ENCODE measurements at regions not wholly inside any gene's neighbourhood (a gene's known extent, or its start where the extent isn't known, plus 50 kb on each side); places are given as distances from the start of the nearest gene placed in this dataset.
"Not testable (repeated sequence)": the region's sequence is repeated elsewhere in the genome, so short reads cannot be mapped to it uniquely, and the experiment has no call there.

DNA sequence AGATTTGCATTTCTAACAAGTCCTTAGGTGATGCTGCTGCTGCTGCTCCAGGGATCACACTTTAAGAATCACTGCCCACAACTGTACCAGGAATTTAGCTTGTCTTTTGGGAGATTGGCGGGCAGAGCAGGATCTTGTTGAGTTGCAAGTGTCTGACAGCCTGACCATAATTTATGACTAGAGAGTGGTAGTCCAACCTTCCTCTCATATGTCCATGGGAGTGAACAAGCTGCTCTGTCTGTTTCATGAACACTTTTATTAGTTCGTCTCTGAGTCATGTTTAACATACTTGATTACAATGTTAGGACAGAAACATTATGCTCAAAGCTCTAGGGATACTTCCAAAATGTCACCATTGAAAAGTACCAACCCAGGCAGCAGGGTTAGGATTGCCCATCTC lies 169.6 kb downstream of the TGFB2 start:
- in situ Hi-C loops (cut with HindIII; ENCODE audit: low pct_unique_long_range_greater_than_20kb, low sequenced_read_pairs): no loop called here

DNA sequence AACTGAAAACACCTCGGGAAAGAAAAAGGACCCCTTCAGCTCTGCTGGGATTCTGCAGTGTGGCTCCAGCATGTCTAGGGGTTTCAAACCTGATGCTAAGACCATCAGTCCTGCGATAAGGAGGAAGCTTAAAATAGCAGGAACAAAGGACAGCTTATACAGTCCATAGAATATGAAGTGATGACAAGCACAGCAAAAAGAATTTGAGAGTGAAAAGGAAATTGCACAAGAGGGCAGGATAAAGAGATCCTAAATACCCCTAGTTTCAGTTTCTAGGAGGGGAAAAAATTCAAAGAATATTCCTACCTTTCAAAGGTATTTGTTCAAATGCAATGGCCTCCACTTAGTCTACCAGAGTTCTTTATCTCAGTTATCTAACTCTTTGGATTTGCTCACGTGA lies 171.4 kb downstream of the TGFB2 start:
- TF ChIP-seq JUND (IDR thresholded peaks at IDR 0.05; ENCODE audit: low read depth): no peak
- no peak for DNase-seq (ENCODE audit: low read depth in 1 of 2, low spot score in 1 of 2)
- in situ Hi-C loops (cut with HindIII; ENCODE audit: low pct_unique_long_range_greater_than_20kb, low sequenced_read_pairs): no loop called here

More for the DNA sequence above, 169.6 kb downstream of the TGFB2 start:
- no peak for DNase-seq (ENCODE audit: low read depth in 1 of 2, low spot score in 1 of 2)
- no peak for TF ChIP-seq JUND (IDR thresholded peaks at IDR 0.05; ENCODE audit: low read depth)

GRCh38 chr1:218517459-218517858 lies 172.3 kb downstream of the TGFB2 start:
- in situ Hi-C loops (cut with HindIII; ENCODE audit: low pct_unique_long_range_greater_than_20kb, low sequenced_read_pairs): no loop called here
- no peak for TF ChIP-seq JUND (IDR thresholded peaks at IDR 0.05; ENCODE audit: low read depth)
- no peak for DNase-seq (ENCODE audit: low read depth in 1 of 2, low spot score in 1 of 2)

DNA sequence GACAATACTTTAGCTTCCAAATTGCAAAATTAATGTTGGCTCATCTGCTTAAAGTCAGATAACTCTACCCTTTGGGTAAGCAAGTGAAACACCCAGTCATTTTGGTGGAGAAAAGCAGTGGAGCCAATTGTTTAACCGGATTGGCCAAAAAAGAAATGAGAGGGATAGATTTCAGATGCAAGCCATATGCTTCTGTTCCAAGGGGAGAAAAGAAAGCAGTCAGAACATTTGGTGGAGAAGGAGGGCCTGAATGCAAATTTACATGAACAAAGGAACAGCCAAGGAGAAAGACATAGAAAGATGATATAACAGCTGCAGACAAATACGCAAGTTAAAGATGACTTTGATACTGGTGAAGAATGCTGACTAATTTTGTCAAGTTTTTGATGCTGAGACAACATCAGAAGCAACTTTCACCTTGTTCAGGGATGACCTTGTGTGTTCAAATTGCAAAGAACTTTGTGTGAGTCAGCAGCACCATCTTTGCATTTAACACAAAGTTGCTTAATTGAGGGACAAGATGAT lies 173.1 kb downstream of the TGFB2 start:
- no peak for DNase-seq (ENCODE audit: low read depth in 1 of 2, low spot score in 1 of 2)
- in situ Hi-C loops (cut with HindIII; ENCODE audit: low pct_unique_long_range_greater_than_20kb, low sequenced_read_pairs): no loop called here
- TF ChIP-seq JUND (IDR thresholded peaks at IDR 0.05; ENCODE audit: low read depth): no peak

DNA sequence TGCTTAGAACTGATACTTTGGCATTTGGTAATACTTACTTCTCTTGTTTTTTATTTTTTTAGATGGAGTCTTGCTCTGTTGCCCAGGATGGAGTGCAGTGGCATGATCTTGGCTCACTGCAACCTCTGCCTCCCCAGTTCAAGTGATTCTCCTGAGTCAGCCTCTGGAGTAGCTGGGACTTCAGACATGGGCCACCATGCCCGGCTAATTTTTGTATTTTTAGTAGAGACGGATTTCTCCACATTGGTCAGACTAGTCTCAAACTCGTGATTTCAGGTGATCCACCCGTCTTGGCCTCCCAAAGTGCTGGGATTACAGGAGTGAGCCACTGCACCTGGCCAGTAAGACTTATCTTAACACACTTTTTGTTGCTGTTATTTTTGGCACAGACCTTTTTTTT lies 175.5 kb downstream of the TGFB2 start:
- DNase-seq (ENCODE audit: low read depth in 1 of 2, low spot score in 1 of 2); in situ Hi-C loops (cut with HindIII; ENCODE audit: low pct_unique_long_range_greater_than_20kb, low sequenced_read_pairs): not testable (repeated sequence)

- DNase-seq (ENCODE audit: low read depth in 1 of 2, low spot score in 1 of 2): peak in 1 of 2 experiments; percentile 86
- in situ Hi-C loops (cut with HindIII; ENCODE audit: low pct_unique_long_range_greater_than_20kb, low sequenced_read_pairs): no loop called here
- no peak for TF ChIP-seq JUND (IDR thresholded peaks at IDR 0.05; ENCODE audit: low read depth)
Measured at GRCh38 chr1:218521414-218522169, 176.5 kb downstream of the TGFB2 start.

- no peak for TF ChIP-seq JUND (IDR thresholded peaks at IDR 0.05; ENCODE audit: low read depth)
- in situ Hi-C loops (cut with HindIII; ENCODE audit: low pct_unique_long_range_greater_than_20kb, low sequenced_read_pairs): no loop called here
- DNase-seq (ENCODE audit: low read depth in 1 of 2, low spot score in 1 of 2): no peak
Measured at GRCh38 chr1:218524526-218524925, 179.4 kb downstream of the TGFB2 start.

DNA sequence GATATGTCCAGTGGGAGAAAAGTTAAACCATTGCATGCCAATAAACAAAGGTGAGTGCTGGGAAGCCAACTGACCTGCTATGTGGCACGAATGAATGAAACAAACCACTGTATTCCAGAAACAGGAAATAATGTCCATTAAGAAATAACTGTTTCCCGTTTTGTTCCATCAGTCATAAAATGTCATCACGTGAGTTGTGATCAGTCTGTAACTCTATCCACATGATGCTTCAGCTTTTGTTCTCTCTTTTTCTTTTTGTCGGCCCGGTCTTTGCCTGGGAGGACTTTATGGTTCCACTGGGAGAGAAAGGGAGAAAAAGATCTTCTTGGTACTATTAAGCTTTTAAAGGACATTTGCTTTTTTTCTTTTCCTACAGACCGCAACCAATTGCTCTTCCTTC lies 179.9 kb downstream of the TGFB2 start:
- in situ Hi-C loops (cut with HindIII; ENCODE audit: low pct_unique_long_range_greater_than_20kb, low sequenced_read_pairs): no loop called here
- no peak for DNase-seq (ENCODE audit: low read depth in 1 of 2, low spot score in 1 of 2)
- TF ChIP-seq JUND (IDR thresholded peaks at IDR 0.05; ENCODE audit: low read depth): no peak

- TF ChIP-seq JUND (IDR thresholded peaks at IDR 0.05; ENCODE audit: low read depth): no peak
- DNase-seq (ENCODE audit: low read depth in 1 of 2, low spot score in 1 of 2): no peak
- in situ Hi-C loops (cut with HindIII; ENCODE audit: low pct_unique_long_range_greater_than_20kb, low sequenced_read_pairs): no loop called here
Measured at GRCh38 chr1:218525451-218526197, 180.5 kb downstream of the TGFB2 start.

DNA sequence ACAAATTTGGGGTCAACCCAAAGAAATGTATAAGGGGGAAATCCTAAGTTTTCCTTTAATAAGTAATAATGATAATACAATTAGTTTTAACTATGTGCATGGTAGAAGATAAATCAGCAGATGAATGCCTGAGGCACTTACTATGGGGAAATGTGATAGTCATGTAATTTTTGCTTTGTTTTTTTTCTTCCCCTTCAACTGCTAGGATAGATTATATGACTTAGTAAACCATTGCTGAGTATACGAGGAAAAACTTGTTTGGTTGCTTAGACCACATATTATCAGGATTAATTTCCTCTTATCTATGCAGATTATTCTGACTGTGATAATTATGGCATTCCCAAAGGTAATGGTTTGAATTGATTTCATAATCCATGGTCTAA lies 181.1 kb downstream of the TGFB2 start:
- in situ Hi-C loops (cut with HindIII; ENCODE audit: low pct_unique_long_range_greater_than_20kb, low sequenced_read_pairs): no loop called here

GRCh38 chr1:218527737-218528136 lies 182.6 kb downstream of the TGFB2 start:
- DNase-seq (ENCODE audit: low read depth in 1 of 2, low spot score in 1 of 2): no peak
- in situ Hi-C loops (cut with HindIII; ENCODE audit: low pct_unique_long_range_greater_than_20kb, low sequenced_read_pairs): no loop called here
- no peak for TF ChIP-seq JUND (IDR thresholded peaks at IDR 0.05; ENCODE audit: low read depth)

More for the DNA sequence above, 181.1 kb downstream of the TGFB2 start:
- no peak for DNase-seq (ENCODE audit: low read depth in 1 of 2, low spot score in 1 of 2)
- no peak for TF ChIP-seq JUND (IDR thresholded peaks at IDR 0.05; ENCODE audit: low read depth)

DNA sequence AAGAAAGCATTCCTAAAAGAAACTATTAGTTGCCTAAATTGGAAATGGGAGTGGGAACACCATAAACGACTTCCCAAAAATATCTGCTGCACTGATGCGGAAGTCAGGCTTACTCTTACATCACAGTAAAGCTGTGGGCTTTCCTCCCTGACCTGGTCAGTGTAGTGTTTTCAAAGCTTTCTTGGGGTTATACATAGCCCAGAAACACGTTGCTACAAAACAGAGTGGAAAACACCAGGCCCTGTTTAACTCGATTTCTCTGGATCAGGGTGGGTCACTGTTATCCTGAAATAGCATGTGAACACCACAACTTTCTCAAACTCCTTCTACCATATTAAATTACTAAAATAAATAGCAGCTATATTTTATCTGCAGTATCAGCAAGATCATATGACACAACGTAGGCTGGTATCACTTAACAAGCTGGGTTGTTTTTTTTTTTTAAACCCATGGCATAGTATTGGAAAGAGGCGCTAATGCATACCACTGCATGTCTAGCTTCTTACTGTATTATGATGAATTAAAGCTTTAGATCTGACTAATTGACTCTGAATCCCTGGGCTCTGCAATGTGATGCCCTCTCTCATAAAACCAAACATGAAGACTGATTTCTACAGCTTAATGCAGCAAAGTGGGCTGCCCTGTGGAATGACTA lies 184.6 kb downstream of the TGFB2 start:
- no peak for TF ChIP-seq JUND (IDR thresholded peaks at IDR 0.05; ENCODE audit: low read depth)
- DNase-seq (ENCODE audit: low read depth in 1 of 2, low spot score in 1 of 2): no peak

DNA sequence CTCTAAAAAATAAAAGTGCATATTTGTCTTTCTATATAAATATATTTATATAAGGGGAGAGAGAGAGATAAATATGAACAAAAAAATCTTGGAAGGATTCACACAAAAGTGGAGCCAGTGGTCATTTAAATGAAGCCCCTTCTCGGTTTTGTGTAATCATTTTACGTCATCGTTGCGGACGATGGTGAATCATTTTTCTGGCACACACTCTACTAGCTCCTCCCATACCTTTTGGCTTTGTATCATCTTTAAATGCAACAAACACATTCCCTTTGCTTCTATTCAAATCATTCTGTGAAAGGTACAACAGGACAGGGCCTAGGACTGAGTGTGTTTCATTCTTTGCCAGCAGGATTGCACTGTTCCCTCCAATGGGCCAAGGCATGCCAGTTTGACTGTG lies 186.8 kb downstream of the TGFB2 start:
- TF ChIP-seq JUND (IDR thresholded peaks at IDR 0.05; ENCODE audit: low read depth): no peak
- DNase-seq (ENCODE audit: low read depth in 1 of 2, low spot score in 1 of 2): no peak
- in situ Hi-C loops (cut with HindIII; ENCODE audit: low pct_unique_long_range_greater_than_20kb, low sequenced_read_pairs): no loop called here

More for the DNA sequence above, 184.6 kb downstream of the TGFB2 start:
- in situ Hi-C loops (cut with HindIII; ENCODE audit: low pct_unique_long_range_greater_than_20kb, low sequenced_read_pairs): no loop called here
